Dendritic cell treated with granulocyte-macrophage colony-stimulating factor and Interleukin-4, amounts not matched to agents 40 ng/mL and 50 ng/mL, for 4 days (primary cell): ENCODE measurements at regions not wholly inside any gene's neighbourhood (a gene's known extent, or its start where the extent isn't known, plus 50 kb on each side); places are given as distances from the start of the nearest gene placed in this dataset.

Experiments used
- H3K27ac Mint-ChIP-seq: one replicate; pipeline ENCODE4 v1.8.0; 2022; ENCODE audit warnings: mild to moderate bottlenecking, mixed read lengths
- H3K27me3 Mint-ChIP-seq: one replicate; pipeline ENCODE4 v1.8.0; 2022; ENCODE audit warnings: mild to moderate bottlenecking, mixed read lengths
- H3K36me3 Mint-ChIP-seq: one replicate; pipeline ENCODE4 v1.8.0; 2022; ENCODE audit warnings: low read depth, mixed read lengths
- H3K4me1 Mint-ChIP-seq: one replicate; pipeline ENCODE4 v1.8.0; 2022; ENCODE audit warnings: low read depth, mixed read lengths
- H3K4me3 Mint-ChIP-seq: one replicate; pipeline ENCODE4 v1.8.0; 2022; ENCODE audit warnings: mild to moderate bottlenecking, moderate library complexity, mixed read lengths
- H3K9me3 Mint-ChIP-seq: one replicate; pipeline ENCODE4 v1.8.0; 2022; ENCODE audit warnings: mixed read lengths
- intact Hi-C: fragments of 100-400 bp; cut with micrococcal nuclease; formaldehyde crosslinking; loops from one replicate; pipeline ENCODE4 v1.15.0; 2022

DNA sequence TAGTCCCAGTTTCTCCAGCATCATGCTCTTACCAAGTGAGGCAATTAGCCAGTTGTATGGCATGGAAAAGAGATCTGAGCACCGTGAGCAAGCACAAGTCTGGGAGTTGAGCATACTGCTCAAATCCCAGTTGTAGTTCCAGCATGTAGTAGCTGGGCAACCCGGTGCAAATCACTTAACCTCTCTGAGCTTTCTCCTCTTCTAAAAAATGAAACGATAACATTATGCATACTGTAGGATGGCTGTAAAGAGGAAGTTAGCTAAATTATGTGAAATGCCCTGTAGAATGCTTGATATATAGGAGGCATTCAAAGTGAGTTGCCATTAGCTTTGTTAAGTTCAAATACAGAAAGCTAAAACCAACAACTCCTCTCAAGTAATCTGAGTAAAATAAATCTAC is 164.0 kb upstream of the ZEB2 start:
- Mint-ChIP-seq H3K9me3 (no peaks in the 10 kb centered on the region), H3K27ac (peak overlapping the region; percentile 92), H3K36me3 (no peaks in the 10 kb centered on the region), H3K4me1 (peaks cover 54% of the 10 kb centered on the region), H3K4me3 (no peak overlapping the region), H3K27me3 (no peaks in the 10 kb centered on the region)
- intact Hi-C loops: no loop called here

DNA sequence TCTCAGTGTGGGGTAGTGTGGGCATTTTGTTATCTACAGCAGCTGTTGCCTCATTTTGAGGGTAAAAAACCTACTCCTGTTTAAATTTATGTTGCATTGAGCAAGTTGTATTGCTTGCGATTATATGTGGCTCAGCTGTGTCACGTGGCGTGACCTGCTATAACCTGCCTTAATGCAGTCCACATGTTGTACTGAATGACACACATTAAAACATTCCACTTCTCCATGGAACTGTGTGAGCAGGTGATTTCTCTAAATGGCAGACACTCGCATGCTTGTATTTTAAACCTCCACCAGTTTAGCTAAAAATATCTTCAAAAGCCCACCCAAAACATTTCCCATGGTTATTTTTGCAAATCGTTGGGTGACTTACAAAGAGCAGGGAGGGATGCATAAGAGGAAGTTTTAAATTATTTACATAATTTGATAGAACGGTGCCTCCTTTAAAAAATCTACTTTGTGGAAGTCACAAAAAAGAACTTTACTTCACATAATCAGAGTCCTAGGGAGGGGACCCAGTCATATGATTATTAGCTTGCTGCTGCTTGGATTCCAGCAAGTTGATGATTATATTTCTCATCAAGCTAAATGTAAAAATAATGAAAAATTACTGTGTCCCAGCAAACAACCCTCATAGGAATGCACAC is 163.3 kb upstream of the ZEB2 start:
- peak overlapping the region; percentile 92 for H3K27ac Mint-ChIP-seq
- H3K4me1 Mint-ChIP-seq: peaks cover 61% of the 10 kb centered on the region
- intact Hi-C loops: no loop called here
- no peaks in the 10 kb centered on the region for H3K9me3 Mint-ChIP-seq
- H3K36me3 Mint-ChIP-seq: no peaks in the 10 kb centered on the region
- no peaks in the 10 kb centered on the region for H3K27me3 Mint-ChIP-seq
- peak overlapping the region; percentile 20 for H3K4me3 Mint-ChIP-seq

GRCh38 chr2:144682248-144682647 is 162.3 kb upstream of the ZEB2 start:
- Mint-ChIP-seq H3K4me3 (no peak overlapping the region), H3K4me1 (peaks cover 62% of the 10 kb centered on the region), H3K9me3 (no peaks in the 10 kb centered on the region), H3K36me3 (no peaks in the 10 kb centered on the region), H3K27me3 (no peaks in the 10 kb centered on the region), H3K27ac (peak overlapping the region; percentile 92)
- intact Hi-C loops: no loop called here

GRCh38 chr2:144681389-144681788 is 161.5 kb upstream of the ZEB2 start:
- H3K27ac Mint-ChIP-seq: peak overlapping the region; percentile 92
- no peaks in the 10 kb centered on the region for H3K9me3 Mint-ChIP-seq
- peaks cover 55% of the 10 kb centered on the region for H3K4me1 Mint-ChIP-seq
- H3K36me3 Mint-ChIP-seq: no peaks in the 10 kb centered on the region
- no peaks in the 10 kb centered on the region for H3K27me3 Mint-ChIP-seq
- intact Hi-C loops: no loop called here
- no peak overlapping the region for H3K4me3 Mint-ChIP-seq

GRCh38 chr2:144679942-144680341 is 160.0 kb upstream of the ZEB2 start:
- H3K27ac Mint-ChIP-seq: no peak overlapping the region
- no peaks in the 10 kb centered on the region for H3K27me3 Mint-ChIP-seq
- no peaks in the 10 kb centered on the region for H3K9me3 Mint-ChIP-seq
- H3K4me3 Mint-ChIP-seq: no peak overlapping the region
- intact Hi-C loops: no loop called here
- peaks cover 51% of the 10 kb centered on the region for H3K4me1 Mint-ChIP-seq
- H3K36me3 Mint-ChIP-seq: no peaks in the 10 kb centered on the region

DNA sequence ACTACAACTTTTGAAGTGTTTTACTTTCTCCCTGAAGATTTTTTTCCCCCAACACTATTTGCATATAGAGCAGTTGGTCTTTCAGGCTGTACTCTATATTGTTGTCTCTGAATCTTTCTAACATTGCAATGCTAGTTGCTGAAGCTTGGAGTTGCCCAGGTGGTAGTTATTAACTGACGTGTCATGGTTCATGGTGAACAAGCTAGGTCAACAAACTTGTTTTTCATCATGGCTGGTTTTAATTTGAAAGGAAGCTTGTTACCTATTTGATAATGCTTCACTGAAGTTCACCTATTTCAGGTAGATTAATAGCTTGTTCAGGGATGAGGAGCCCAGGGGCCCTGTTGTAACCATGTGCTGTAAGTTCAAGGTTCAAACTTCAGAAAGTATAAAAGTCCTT is 158.8 kb upstream of the ZEB2 start:
- no peaks in the 10 kb centered on the region for H3K27me3 Mint-ChIP-seq
- no peaks in the 10 kb centered on the region for H3K36me3 Mint-ChIP-seq
- H3K27ac Mint-ChIP-seq: peak overlapping the region; percentile 45
- intact Hi-C loops: no loop called here
- H3K4me3 Mint-ChIP-seq: no peak overlapping the region
- no peaks in the 10 kb centered on the region for H3K9me3 Mint-ChIP-seq
- peaks cover 48% of the 10 kb centered on the region for H3K4me1 Mint-ChIP-seq

DNA sequence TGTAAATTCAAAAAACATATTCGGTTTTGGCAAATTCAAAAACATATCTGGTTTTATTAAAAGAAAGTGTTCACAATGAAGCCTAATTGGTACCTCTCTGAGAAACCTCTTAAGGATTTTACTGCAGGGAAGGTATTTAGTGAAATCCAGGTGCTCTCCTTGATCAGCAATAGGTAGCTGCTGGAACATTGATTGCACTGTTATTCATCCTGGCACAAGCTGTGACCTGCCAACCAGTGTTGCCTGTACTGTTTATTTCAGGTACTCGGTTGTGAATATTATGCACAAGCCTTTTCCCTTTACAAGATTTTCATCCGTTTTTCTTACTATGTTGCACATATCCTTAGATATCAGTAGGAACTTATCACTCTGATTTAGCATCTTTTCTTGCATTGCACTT is 155.8 kb upstream of the ZEB2 start:
- Mint-ChIP-seq H3K4me1 (peaks cover 50% of the 10 kb centered on the region), H3K27me3 (no peaks in the 10 kb centered on the region), H3K9me3 (no peaks in the 10 kb centered on the region), H3K4me3 (no peak overlapping the region), H3K36me3 (peaks cover 7% of the 10 kb centered on the region), H3K27ac (no peak overlapping the region)
- intact Hi-C loops: no loop called here

DNA sequence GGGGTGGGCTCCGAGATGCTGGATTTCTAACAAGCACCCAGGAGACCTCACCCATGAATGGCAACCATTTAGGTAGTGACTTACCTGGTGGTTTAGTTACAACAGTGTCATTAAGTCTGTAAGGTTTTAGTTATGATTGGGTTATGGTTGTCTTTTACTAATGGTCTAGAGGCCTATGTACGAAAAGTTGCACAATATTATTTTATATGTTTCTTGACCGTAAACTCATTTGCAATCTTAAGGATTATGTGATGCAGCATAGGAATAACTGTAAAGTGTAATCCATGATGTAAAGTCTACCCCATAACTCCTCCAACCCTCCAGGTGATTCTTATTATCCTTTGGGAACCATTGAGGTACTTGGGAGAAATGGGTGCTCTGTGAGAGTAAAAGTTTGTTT is 155.4 kb upstream of the ZEB2 start:
- intact Hi-C loops: no loop called here
- Mint-ChIP-seq H3K9me3 (no peaks in the 10 kb centered on the region), H3K27ac (no peak overlapping the region), H3K4me1 (peaks cover 53% of the 10 kb centered on the region), H3K27me3 (no peaks in the 10 kb centered on the region), H3K36me3 (peaks cover 7% of the 10 kb centered on the region), H3K4me3 (no peak overlapping the region)

GRCh38 chr2:144674071-144674470 is 154.2 kb upstream of the ZEB2 start:
- Mint-ChIP-seq H3K27me3 (no peaks in the 10 kb centered on the region), H3K4me3 (no peak overlapping the region), H3K4me1 (peaks cover 65% of the 10 kb centered on the region), H3K36me3 (peaks cover 17% of the 10 kb centered on the region), H3K27ac (no peak overlapping the region), H3K9me3 (no peaks in the 10 kb centered on the region)
- intact Hi-C loops: no loop called here

GRCh38 chr2:144673456-144673855 is 153.5 kb upstream of the ZEB2 start:
- Mint-ChIP-seq H3K9me3 (no peaks in the 10 kb centered on the region), H3K27me3 (no peaks in the 10 kb centered on the region), H3K36me3 (peaks cover 17% of the 10 kb centered on the region), H3K4me3 (no peak overlapping the region), H3K4me1 (peaks cover 62% of the 10 kb centered on the region), H3K27ac (peak overlapping the region; percentile 90)
- intact Hi-C loops: no loop called here

DNA sequence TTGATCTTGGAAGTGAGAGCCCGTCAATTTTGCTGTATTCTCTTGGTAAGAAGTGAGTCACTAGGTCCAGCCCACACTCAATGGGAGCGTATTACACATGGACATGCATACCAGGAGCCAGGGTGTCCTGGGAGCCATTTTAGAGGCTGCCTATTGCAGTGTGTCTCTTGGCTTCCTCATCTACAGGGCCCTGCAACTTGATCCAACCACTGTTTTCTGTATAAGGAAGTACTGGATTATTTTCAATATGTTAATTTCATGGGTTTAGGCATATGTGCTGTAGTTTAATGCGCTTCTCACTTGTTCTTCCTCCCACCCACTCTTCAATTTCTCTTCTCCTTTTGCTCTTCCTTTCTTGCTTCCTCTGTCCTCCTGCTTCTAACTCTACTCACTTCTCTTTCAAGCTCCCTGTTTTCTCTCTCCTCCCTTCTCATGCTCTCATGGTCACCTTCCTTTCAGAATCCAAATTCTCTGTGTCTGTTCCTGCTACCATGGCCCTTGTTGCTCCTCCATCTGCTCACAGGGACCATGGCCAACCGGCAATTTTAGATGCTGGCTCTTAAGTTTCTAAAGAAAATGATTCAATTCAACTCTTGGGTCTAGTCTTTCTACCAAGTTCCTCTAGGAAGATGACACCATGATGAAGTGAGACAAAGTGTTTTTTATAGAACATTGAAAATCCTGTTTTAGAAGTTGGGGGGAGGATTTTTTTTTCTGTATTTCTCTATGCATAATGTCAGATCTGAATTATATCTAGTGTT is 152.0 kb upstream of the ZEB2 start:
- no peaks in the 10 kb centered on the region for H3K9me3 Mint-ChIP-seq
- H3K36me3 Mint-ChIP-seq: peaks cover 26% of the 10 kb centered on the region
- intact Hi-C loops: loop anchor here (1.0 kb wide), 1 partner anchor 11 kb away; no protein-coding TSS in a partner anchor
- H3K27ac Mint-ChIP-seq: peak overlapping the region; percentile 90
- H3K4me1 Mint-ChIP-seq: peaks cover 63% of the 10 kb centered on the region
- peak overlapping the region; percentile 59 for H3K4me3 Mint-ChIP-seq
- no peaks in the 10 kb centered on the region for H3K27me3 Mint-ChIP-seq

- no peaks in the 10 kb centered on the region for H3K27me3 Mint-ChIP-seq
- H3K4me1 Mint-ChIP-seq: peaks cover 63% of the 10 kb centered on the region
- no peak overlapping the region for H3K4me3 Mint-ChIP-seq
- intact Hi-C loops: loop anchor here (1.0 kb wide), 1 partner anchor 9 kb away; no protein-coding TSS in a partner anchor
- H3K36me3 Mint-ChIP-seq: peaks cover 26% of the 10 kb centered on the region
- peak overlapping the region; percentile 90 for H3K27ac Mint-ChIP-seq
- H3K9me3 Mint-ChIP-seq: no peaks in the 10 kb centered on the region
These were observed 150.8 kb upstream of the ZEB2 start for GRCh38 chr2:144670738-144671137.

- H3K27me3 Mint-ChIP-seq: no peaks in the 10 kb centered on the region
- intact Hi-C loops: no loop called here
- H3K27ac Mint-ChIP-seq: peak overlapping the region; percentile 90
- peaks cover 62% of the 10 kb centered on the region for H3K4me1 Mint-ChIP-seq
- H3K36me3 Mint-ChIP-seq: peaks cover 26% of the 10 kb centered on the region
- no peak overlapping the region for H3K4me3 Mint-ChIP-seq
- no peaks in the 10 kb centered on the region for H3K9me3 Mint-ChIP-seq
These were observed 150.2 kb upstream of the ZEB2 start for GRCh38 chr2:144670080-144670479.

- peaks cover 65% of the 10 kb centered on the region for H3K4me1 Mint-ChIP-seq
- H3K27ac Mint-ChIP-seq: peak overlapping the region; percentile 90
- no peaks in the 10 kb centered on the region for H3K27me3 Mint-ChIP-seq
- H3K4me3 Mint-ChIP-seq: no peak overlapping the region
- intact Hi-C loops: no loop called here
- peaks cover 26% of the 10 kb centered on the region for H3K36me3 Mint-ChIP-seq
- H3K9me3 Mint-ChIP-seq: no peaks in the 10 kb centered on the region
These were observed 149.5 kb upstream of the ZEB2 start for GRCh38 chr2:144669196-144669987.
